Prostate gland (tissue), 2 donors: ENCODE measurements at regions not wholly inside any gene's neighbourhood (a gene's known extent, or its start where the extent isn't known, plus 50 kb on each side); places are given as distances from the start of the nearest gene placed in this dataset.

ENCODE experiments used
- DNase-seq: peaks from one replicate; pipeline ENCODE4 v3.0.0-alpha.2; 2019; ENCODE audit warnings: low spot score
- H3K27ac ChIP-seq, 2 donors: fragments of 200-600 bp; sonication (generic); 2 replicates each; pipeline ENCODE4 v1.5.1; 2017 to 2019
- H3K27me3 ChIP-seq: fragments of 200-600 bp; sonication (generic); replicated peaks from 2 replicates; pipeline ENCODE4 v1.5.1; 2019; ENCODE audit not compliant: insufficient read depth
- H3K36me3 ChIP-seq, 2 donors: fragments of 200-600 bp; sonication (generic); 1 replicate in 1 of 2; 2 replicates in 1 of 2; pipeline versions ENCODE4 v1.5.1 to v1.8.1; 2017 to 2019
- H3K4me1 ChIP-seq: fragments of 200-600 bp; sonication (generic); replicated peaks from 2 replicates; pipeline ENCODE4 v1.5.1; 2019
- H3K4me3 ChIP-seq, 2 donors: fragments of 200-600 bp; sonication (generic); 2 replicates each; pipeline ENCODE4 v1.5.1; 2017 to 2019
- H3K9me3 ChIP-seq: fragments of 200-600 bp; sonication (generic); 2 replicates; pipeline ENCODE4 v1.5.1; 2017
- CTCF ChIP-seq, 4 experiments: fragments of 200-600 bp in 2 of 4; fragments of 450-650 bp in 2 of 4; sonication (generic) in 2 of 4; IDR thresholded peaks; 1 replicate in 3 of 4; 2 replicates in 1 of 4; pipeline ENCODE4 v1.5.1; 2016 to 2019; ENCODE audit warnings: antibody characterized with exemption in 4 of 4, mild to moderate bottlenecking in 2 of 4, moderate library complexity in 2 of 4
- POLR2A ChIP-seq: fragments of 450-650 bp; IDR thresholded peaks from one replicate; pipeline ENCODE4 v1.6.1; 2016; ENCODE audit warnings: antibody characterized with exemption, mild to moderate bottlenecking
- POLR2AphosphoS5 ChIP-seq: sonication (generic); formaldehyde crosslinking; IDR thresholded peaks from one replicate; pipeline ENCODE4 v1.6.1; 2017; ENCODE audit warnings: antibody characterized with exemption
- WGBS: methylation state at CpG from one replicate; pipeline ENCODE4 v1.1.5; 2018; 5-methylcytosine and 5-hydroxymethylcytosine counted together
- intact Hi-C: fragments of 100-400 bp; cut with DNase I; formaldehyde crosslinking; loops from one replicate; pipeline ENCODE4 v1.14.2; 2022

- WGBS: 89% methylated on average over 6 of the region's 6 CpGs
- intact Hi-C loops: no loop called here
- Histone ChIP-seq H3K27ac (no peak overlapping the region), H3K4me3 (no peak overlapping the region), H3K9me3 (no peaks in the 10 kb centered on the region), H3K4me1 (no peaks in the 10 kb centered on the region), H3K36me3 (no peaks in the 10 kb centered on the region), H3K27me3 (no peaks in the 10 kb centered on the region)
- TF ChIP-seq POLR2AphosphoS5 (no peak), CTCF (IDR thresholded peaks at IDR 0.05) (no peak), POLR2A (no peak)
- DNase-seq: no peak
Measured at GRCh38 chr3:163983940-163984339, 1094.4 kb downstream of the SI start.

- no peak for DNase-seq
- intact Hi-C loops: no loop called here
- no peak for TF ChIP-seq POLR2AphosphoS5
- no peak for TF ChIP-seq POLR2A
- TF ChIP-seq CTCF (IDR thresholded peaks at IDR 0.05): no peak
Measured at GRCh38 chr3:163971861-163972260, 1106.4 kb downstream of the SI start.

GRCh38 chr3:163957072-163957471 lies 1121.2 kb downstream of the SI start:
- no peak for TF ChIP-seq CTCF (IDR thresholded peaks at IDR 0.05)
- TF ChIP-seq POLR2A: no peak
- TF ChIP-seq POLR2AphosphoS5: no peak
- no peak for DNase-seq
- intact Hi-C loops: no loop called here
- H3K9me3 ChIP-seq: no peaks in the 10 kb centered on the region
- H3K4me1 ChIP-seq: no peaks in the 10 kb centered on the region
- H3K27ac ChIP-seq: no peak overlapping the region
- H3K4me3 ChIP-seq: no peak overlapping the region
- H3K27me3 ChIP-seq: no peaks in the 10 kb centered on the region
- H3K36me3 ChIP-seq: no peaks in the 10 kb centered on the region

More at GRCh38 chr3:163971861-163972260, 1106.4 kb downstream of the SI start:
- no peak overlapping the region for H3K4me3 ChIP-seq
- H3K9me3 ChIP-seq: no peaks in the 10 kb centered on the region
- H3K27ac ChIP-seq: no peak overlapping the region
- no peaks in the 10 kb centered on the region for H3K36me3 ChIP-seq
- no peaks in the 10 kb centered on the region for H3K27me3 ChIP-seq
- no peaks in the 10 kb centered on the region for H3K4me1 ChIP-seq

- TF ChIP-seq POLR2A: no peak
- no peak for TF ChIP-seq POLR2AphosphoS5
- no peak for TF ChIP-seq CTCF (IDR thresholded peaks at IDR 0.05)
- intact Hi-C loops: no loop called here
- Histone ChIP-seq H3K27ac (no peak overlapping the region), H3K4me3 (no peak overlapping the region), H3K27me3 (no peaks in the 10 kb centered on the region), H3K9me3 (no peaks in the 10 kb centered on the region), H3K36me3 (no peaks in the 10 kb centered on the region), H3K4me1 (no peaks in the 10 kb centered on the region)
- 85% methylated on average over 8 of the region's 9 CpGs for WGBS
- DNase-seq: no peak
Measured at GRCh38 chr3:163953526-163953925, 1124.8 kb downstream of the SI start.

- no peaks in the 10 kb centered on the region for H3K4me1 ChIP-seq
- H3K4me3 ChIP-seq: no peak overlapping the region
- H3K9me3 ChIP-seq: no peaks in the 10 kb centered on the region
- intact Hi-C loops: no loop called here
- H3K36me3 ChIP-seq: no peaks in the 10 kb centered on the region
- 79% methylated on average over 3 of the region's 3 CpGs for WGBS
- no peak overlapping the region for H3K27ac ChIP-seq
- H3K27me3 ChIP-seq: no peaks in the 10 kb centered on the region
- no peak for DNase-seq
- no peak for TF ChIP-seq CTCF (IDR thresholded peaks at IDR 0.05)
- no peak for TF ChIP-seq POLR2AphosphoS5
- no peak for TF ChIP-seq POLR2A
Measured at GRCh38 chr3:163952499-163952898, 1125.8 kb downstream of the SI start.
